Endothelial cell of umbilical vein (primary cell): ENCODE measurements at regions not wholly inside any gene's neighbourhood (a gene's known extent, or its start where the extent isn't known, plus 50 kb on each side); places are given as distances from the start of the nearest gene placed in this dataset.

Experiments used
- BruUV-seq: library from RNA; stranded (reverse); fragments of 400-500 nt; replicated peaks from 2 replicates; lab custom pipeline; 2021; lab: Mats Ljungman, UMichigan
- CTCF ChIA-PET: fragments of 300-600, 350-600 bp; sonication (Branson Sonifier 250); formaldehyde crosslinking; loops from one replicate; lab custom pipeline; 2021; ENCODE audit warnings: antibody characterized with exemption, inconsistent platforms; lab: Charles Lee
- POLR2A ChIA-PET: fragments of 300-600, 350-600 bp; sonication (Branson Sonifier 250); formaldehyde crosslinking; loops from one replicate; lab custom pipeline; 2021; ENCODE audit warnings: antibody characterized with exemption, inconsistent platforms; lab: Charles Lee
- DNase-seq: peaks from one replicate; pipeline ENCODE4 v3.0.0-alpha.2; 2011; ENCODE audit warnings: low read depth, low spot score
- FAIRE-seq: peaks from 2 replicates; lab custom pipeline; 2011; peaks lifted over from hg19 to GRCh38; lab: Jason Lieb, UNC
- H2AFZ ChIP-seq: 2 replicates; pipeline ENCODE4 v1.6.0; 2012; ENCODE audit warnings: low read depth, low read length, control low read depth, inconsistent platforms
- H3K27ac ChIP-seq: 2 replicates; pipeline ENCODE4 v1.5.1; 2011; ENCODE audit warnings: low read depth, mild to moderate bottlenecking, control low read depth, low read length, moderate library complexity; ENCODE audit not compliant: insufficient read depth
- H3K27me3 ChIP-seq, 2 experiments: 2 replicates each; pipeline versions ENCODE4 v1.6.0 to v1.6.1; 2011; ENCODE audit warnings: low read length in 2 of 2, mixed read lengths in 1 of 2; ENCODE audit not compliant: control insufficient read depth in 2 of 2, insufficient read depth in 2 of 2
- H3K36me3 ChIP-seq, 2 experiments: 2 replicates in 1 of 2; 3 replicates in 1 of 2; pipeline ENCODE4 v1.5.1; 2011; ENCODE audit warnings: low read length in 2 of 2, mild to moderate bottlenecking in 1 of 2, moderate library complexity in 1 of 2; ENCODE audit not compliant: control insufficient read depth in 2 of 2, insufficient read depth in 2 of 2; ENCODE audit errors: extremely low read depth in 1 of 2
- H3K4me1 ChIP-seq: 3 replicates; pipeline ENCODE4 v1.5.1; 2011; ENCODE audit warnings: mild to moderate bottlenecking, low read length; ENCODE audit not compliant: control insufficient read depth, insufficient read depth; ENCODE audit errors: extremely low read depth
- H3K4me2 ChIP-seq: 2 replicates; pipeline ENCODE4 v1.6.1; 2011; ENCODE audit warnings: low read length, control low read depth, mixed read lengths; ENCODE audit not compliant: insufficient read depth
- H3K4me3 ChIP-seq, 3 experiments: fragments of 200-600 bp in 1 of 3; sonication (generic), shearing (Covaris generic) in 1 of 3; replicated peaks in 1 of 3; 2 replicates each; pipeline ENCODE4 v1.5.1; 2011 to 2016; ENCODE audit warnings: control low read depth in 3 of 3, low read length in 3 of 3, mild to moderate bottlenecking in 2 of 3, inconsistent platforms in 1 of 3, low read depth in 1 of 3, moderate library complexity in 1 of 3; ENCODE audit not compliant: insufficient read depth in 1 of 3
- H3K79me2 ChIP-seq: 2 replicates; pipeline ENCODE4 v1.6.0; 2012; ENCODE audit warnings: low read length, inconsistent platforms; ENCODE audit not compliant: control insufficient read depth, insufficient read depth
- H3K9ac ChIP-seq: replicated peaks from 2 replicates; pipeline ENCODE3; 2011; ENCODE audit warnings: low read length, control low read depth; ENCODE audit not compliant: insufficient read depth; ENCODE audit errors: extremely low read depth
- H3K9me1 ChIP-seq: replicated peaks from 3 replicates; pipeline ENCODE4 v1.6.0; 2011; ENCODE audit warnings: mild to moderate bottlenecking, low read length; ENCODE audit not compliant: control insufficient read depth, insufficient read depth; ENCODE audit errors: extremely low read depth
- H3K9me3 ChIP-seq: replicated peaks from 2 replicates; pipeline ENCODE4 v1.5.1; 2012; ENCODE audit warnings: low read length, inconsistent platforms; ENCODE audit not compliant: control insufficient read depth, insufficient read depth
- H4K20me1 ChIP-seq: replicated peaks from 2 replicates; pipeline ENCODE3; 2011; ENCODE audit warnings: mild to moderate bottlenecking, low read length; ENCODE audit not compliant: control insufficient read depth, insufficient read depth; ENCODE audit errors: extremely low read depth
- EZH2 ChIP-seq: IDR thresholded peaks from 2 replicates; pipeline ENCODE4 v1.6.1; 2012; ENCODE audit warnings: borderline replicate concordance, low read depth, mild to moderate bottlenecking, moderate library complexity, low read length, inconsistent platforms; ENCODE audit not compliant: severe bottlenecking
- FOS ChIP-seq: IDR thresholded peaks from 2 replicates; pipeline ENCODE4 v1.6.1; 2011; ENCODE audit warnings: mild to moderate bottlenecking, low read length, moderate library complexity, borderline replicate concordance; ENCODE audit not compliant: insufficient read depth
- GATA2 ChIP-seq: IDR thresholded peaks from 2 replicates; pipeline ENCODE4 v1.7.0; 2011; ENCODE audit warnings: low read depth, mild to moderate bottlenecking, moderate library complexity, mixed read lengths, low read length; ENCODE audit not compliant: insufficient read length, insufficient read depth
- JUN ChIP-seq: IDR thresholded peaks from 2 replicates; pipeline ENCODE4 v1.6.1; 2011; ENCODE audit warnings: borderline replicate concordance, low read depth; ENCODE audit not compliant: insufficient read length, insufficient read depth
- MAX ChIP-seq: IDR thresholded peaks from 2 replicates; pipeline ENCODE4 v1.6.1; 2011; ENCODE audit not compliant: insufficient read depth, insufficient read length
- MYC ChIP-seq: IDR thresholded peaks from one replicate; pipeline ENCODE4 v1.6.1; 2011; ENCODE audit warnings: mild to moderate bottlenecking, low read depth, low read length
- POLR2A ChIP-seq: IDR thresholded peaks from 2 replicates; pipeline ENCODE4 v1.6.1; 2012; ENCODE audit warnings: low read depth, mild to moderate bottlenecking, control low read depth, low read length
- POLR2AphosphoS5 ChIP-seq: IDR thresholded peaks from 2 replicates; pipeline ENCODE4 v1.6.1; 2012; ENCODE audit warnings: low read depth, mild to moderate bottlenecking, control low read depth, low read length, moderate library complexity; ENCODE audit not compliant: insufficient read depth
- dilution Hi-C: fragments of 300-500 bp; cut with MboI; formaldehyde crosslinking; loops from one replicate; pipeline ENCODE4 v1.15.0; 2019; ENCODE audit warnings: low sequenced_read_pairs; ENCODE audit not compliant: extremely low pct_ligation_motif_present
- intact Hi-C: fragments of 100-400 bp; cut with micrococcal nuclease; formaldehyde crosslinking; loops from one replicate; pipeline ENCODE4 v1.10.0; 2022
- TF ChIP-seq, protein P1 (sequence below), 2 donors: IDR thresholded peaks; 1 replicate in 1 of 2; 2 replicates in 1 of 2; pipeline ENCODE4 v1.5.1; 2011; ENCODE audit warnings: low read length in 2 of 2, mild to moderate bottlenecking in 2 of 2, moderate library complexity in 2 of 2, control low read depth in 1 of 2, inconsistent platforms in 1 of 2, low read depth in 1 of 2; ENCODE audit not compliant: insufficient read depth in 1 of 2; ENCODE audit errors: extremely low read depth in 1 of 2

GRCh38 chr12:20211981-20212421 is 156.3 kb upstream of the PDE3A start:
- CTCF ChIA-PET, result interaction anchor here (1.2 to 2.5 kb wide), 5 partner anchors 28 to 705 kb away, joined by 4 to 14 read pairs (median 6); no protein-coding TSS in a partner anchor
- TSS peak; percentile 86 for BruUV-seq
- no peaks in the 10 kb centered on the region for H3K9me1 ChIP-seq
- DNase-seq (peak; percentile 70), FAIRE-seq (no peak)
- TF ChIP-seq POLR2AphosphoS5, result no peak
- TF ChIP-seq EZH2, result no peak
- TF ChIP-seq MYC, result no peak
- TF ChIP-seq POLR2A, result no peak
- TF ChIP-seq JUN, result no peak
- TF ChIP-seq GATA2, result no peak
- no peak for TF ChIP-seq FOS
- TF ChIP-seq MAX, result no peak
- TF ChIP-seq, protein P1, sequence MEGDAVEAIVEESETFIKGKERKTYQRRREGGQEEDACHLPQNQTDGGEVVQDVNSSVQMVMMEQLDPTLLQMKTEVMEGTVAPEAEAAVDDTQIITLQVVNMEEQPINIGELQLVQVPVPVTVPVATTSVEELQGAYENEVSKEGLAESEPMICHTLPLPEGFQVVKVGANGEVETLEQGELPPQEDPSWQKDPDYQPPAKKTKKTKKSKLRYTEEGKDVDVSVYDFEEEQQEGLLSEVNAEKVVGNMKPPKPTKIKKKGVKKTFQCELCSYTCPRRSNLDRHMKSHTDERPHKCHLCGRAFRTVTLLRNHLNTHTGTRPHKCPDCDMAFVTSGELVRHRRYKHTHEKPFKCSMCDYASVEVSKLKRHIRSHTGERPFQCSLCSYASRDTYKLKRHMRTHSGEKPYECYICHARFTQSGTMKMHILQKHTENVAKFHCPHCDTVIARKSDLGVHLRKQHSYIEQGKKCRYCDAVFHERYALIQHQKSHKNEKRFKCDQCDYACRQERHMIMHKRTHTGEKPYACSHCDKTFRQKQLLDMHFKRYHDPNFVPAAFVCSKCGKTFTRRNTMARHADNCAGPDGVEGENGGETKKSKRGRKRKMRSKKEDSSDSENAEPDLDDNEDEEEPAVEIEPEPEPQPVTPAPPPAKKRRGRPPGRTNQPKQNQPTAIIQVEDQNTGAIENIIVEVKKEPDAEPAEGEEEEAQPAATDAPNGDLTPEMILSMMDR (IDR thresholded peaks at IDR 0.05; ENCODE audit: extremely low read depth in 1 of 2, insufficient read depth in 1 of 2, low read depth in 1 of 2, low read length in 2 of 2), result no peak
- no peaks in the 10 kb centered on the region for H3K27me3 ChIP-seq
- peak overlapping the region; percentile 77 for H3K4me2 ChIP-seq
- peak overlapping the region; percentile 46 for H3K9ac ChIP-seq
- intact Hi-C loops, result loop anchor here (1.0 to 2.0 kb wide), 5 partner anchors 62 to 636 kb away; partner anchors contain the start of gene PDE3A
- peak overlapping the region; percentile 77 for H3K27ac ChIP-seq
- H3K9me3 ChIP-seq, result no peaks in the 10 kb centered on the region
- peaks cover 12% of the 10 kb centered on the region for H3K4me1 ChIP-seq
- no peaks in the 10 kb centered on the region for H3K36me3 ChIP-seq
- no peaks in the 10 kb centered on the region for H3K79me2 ChIP-seq
- dilution Hi-C loops, result no loop called here
- POLR2A ChIA-PET, result no interaction called here
- no peak overlapping the region for H3K4me3 ChIP-seq
- no peaks in the 10 kb centered on the region for H4K20me1 ChIP-seq
- peak overlapping the region; percentile 36 for H2AFZ ChIP-seq
